GM20000 (cell line): ENCODE measurements at regions not wholly inside any gene's neighbourhood (a gene's known extent, or its start where the extent isn't known, plus 50 kb on each side); places are given as distances from the start of the nearest gene placed in this dataset.

Source experiments
- DNase-seq: peaks from one replicate; pipeline ENCODE4 v3.0.0; 2012; ENCODE audit warnings: low spot score
- CTCF ChIP-seq: IDR thresholded peaks from 2 replicates; pipeline ENCODE4 v1.5.1; 2012; ENCODE audit warnings: mild to moderate bottlenecking, control low read depth; ENCODE audit errors: extremely low read depth, missing control alignments

GRCh38 chr16:85327731-85328675, 215.7 kb upstream of the CIBAR2 start:
- no peak for TF ChIP-seq CTCF

GRCh38 chr16:85328676-85329058, 216.4 kb upstream of the CIBAR2 start:
- DNase-seq, result no peak
- TF ChIP-seq CTCF, result no peak

More at GRCh38 chr16:85327731-85328675, 215.7 kb upstream of the CIBAR2 start:
- DNase-seq, result no peak

GRCh38 chr16:85329059-85329812, 217.0 kb upstream of the CIBAR2 start:
- DNase-seq, result no peak
- no peak for TF ChIP-seq CTCF

GRCh38 chr16:85330006-85330693, 217.9 kb upstream of the CIBAR2 start:
- no peak for DNase-seq
- TF ChIP-seq CTCF, result no peak

GRCh38 chr16:85330694-85331188, 218.5 kb upstream of the CIBAR2 start:
- peak; percentile 70 for DNase-seq
- no peak for TF ChIP-seq CTCF

- DNase-seq, result no peak
Measured at GRCh38 chr16:85331688-85332087, 219.4 kb upstream of the CIBAR2 start.

More at GRCh38 chr16:85331688-85332087, 219.4 kb upstream of the CIBAR2 start:
- no peak for TF ChIP-seq CTCF
